ENCODE measurements at regions not wholly inside any gene's neighbourhood (a gene's known extent, or its start where the extent isn't known, plus 50 kb on each side); places are given as distances from the start of the nearest gene placed in this dataset.

- TF ChIP-seq EZH2 (IDR thresholded peaks at IDR 0.05) (no peak), POLR2AphosphoS5 (IDR thresholded peaks at IDR 0.05; ENCODE audit: low read depth, low read length) (no peak), CTCF (IDR thresholded peaks at IDR 0.05 in 2 of 3, conservative IDR thresholded peaks at IDR 0.05 in 1 of 3; ENCODE audit: borderline replicate concordance in 1 of 3, insufficient read depth in 1 of 3, low read depth in 2 of 3, low read length in 2 of 3) (no peak), RAD21 (IDR thresholded peaks at IDR 0.05; ENCODE audit: low read depth) (no peak), POLR2A (IDR thresholded peaks at IDR 0.05; ENCODE audit: borderline replicate concordance, extremely low read depth, insufficient read depth, insufficient read length) (no peak), REST (IDR thresholded peaks at IDR 0.05; ENCODE audit: low read depth) (no peak)
These were observed 175.9 kb upstream of the PLSCR5 start for GRCh38 chr3:146781059-146781458.
